Endodermal cell (in vitro differentiated cells): ENCODE measurements at regions not wholly inside any gene's neighbourhood (a gene's known extent, or its start where the extent isn't known, plus 50 kb on each side); places are given as distances from the start of the nearest gene placed in this dataset.

ENCODE experiments used
- DNase-seq: peaks from one replicate; pipeline ENCODE4 v3.0.0-alpha.2; 2017
- H3K27ac ChIP-seq: 2 replicates; pipeline ENCODE4 v1.5.1; 2013; ENCODE audit warnings: mild to moderate bottlenecking, low read depth, low read length, moderate library complexity
- H3K27me3 ChIP-seq: 2 replicates; pipeline ENCODE4 v1.6.1; 2013; ENCODE audit warnings: mild to moderate bottlenecking, low read length, moderate library complexity; ENCODE audit not compliant: insufficient read depth, control insufficient read depth, poor library complexity, severe bottlenecking
- H3K36me3 ChIP-seq: 2 replicates; pipeline ENCODE4 v1.7.0; 2013; ENCODE audit warnings: mild to moderate bottlenecking, low read length, moderate library complexity; ENCODE audit not compliant: control insufficient read depth, insufficient read depth
- H3K4me1 ChIP-seq: one replicate; pipeline ENCODE4 v1.7.0; 2013; ENCODE audit warnings: low read length; ENCODE audit not compliant: control insufficient read depth, insufficient read depth
- H3K4me3 ChIP-seq: 2 replicates; pipeline ENCODE4 v1.5.1; 2013; ENCODE audit warnings: mild to moderate bottlenecking, low read length, moderate library complexity
- H3K9ac ChIP-seq: 2 replicates; pipeline ENCODE4 v1.6.1; 2013; ENCODE audit warnings: mild to moderate bottlenecking, low read length, moderate library complexity; ENCODE audit not compliant: poor library complexity, severe bottlenecking; ENCODE audit errors: extremely low read depth
- H3K9me3 ChIP-seq: 2 replicates; pipeline ENCODE4 v1.6.1; 2013; ENCODE audit warnings: mild to moderate bottlenecking, low read length, moderate library complexity; ENCODE audit not compliant: control insufficient read depth
- H3K27ac Mint-ChIP-seq: 2 replicates; pipeline ENCODE4 v1.8.0; 2020; ENCODE audit warnings: mixed read lengths
- H3K27me3 Mint-ChIP-seq: 2 replicates; pipeline ENCODE4 v1.8.0; 2021; ENCODE audit warnings: mild to moderate bottlenecking, mixed read lengths; ENCODE audit not compliant: insufficient read depth
- H3K36me3 Mint-ChIP-seq: 2 replicates; pipeline ENCODE4 v1.8.0; 2020; ENCODE audit warnings: low read depth, mixed read lengths
- H3K4me1 Mint-ChIP-seq: 2 replicates; pipeline ENCODE4 v1.8.0; 2020; ENCODE audit warnings: mixed read lengths
- H3K4me3 Mint-ChIP-seq: 2 replicates; pipeline ENCODE4 v1.8.0; 2020; ENCODE audit warnings: mild to moderate bottlenecking, moderate library complexity, mixed read lengths
- H3K9me3 Mint-ChIP-seq: 2 replicates; pipeline ENCODE4 v1.8.0; 2020; ENCODE audit warnings: mild to moderate bottlenecking, mixed read lengths
- CTCF ChIP-seq: fragments of 200-600 bp; sonication (generic); conservative IDR thresholded peaks from 2 replicates; pipeline ENCODE4 v1.5.0; 2021; ENCODE audit warnings: antibody characterized with exemption, mild to moderate bottlenecking
- WGBS, 2 experiments: methylation state at CpG; one replicate each; pipeline versions ENCODE4 v1.1.5 to v1.1.7; 2013; ENCODE audit warnings: missing lambda C conversion rate in 2 of 2, mixed read lengths in 1 of 2; ENCODE audit not compliant: insufficient coverage in 1 of 2, insufficient read length in 1 of 2; 5-methylcytosine and 5-hydroxymethylcytosine counted together

- no peak overlapping the region for H3K4me3 Mint-ChIP-seq
- DNase-seq: no peak
Observed at GRCh38 chr5:89597878-89598277, 714.9 kb upstream of the MEF2C start.

GRCh38 chr5:89596821-89597220, 713.8 kb upstream of the MEF2C start:
- H3K4me1 ChIP-seq: no peaks in the 10 kb centered on the region
- H3K9ac ChIP-seq: no peak overlapping the region
- no peak for DNase-seq
- no peak for TF ChIP-seq CTCF
- no peak overlapping the region for H3K4me3 Mint-ChIP-seq
- H3K9me3 Mint-ChIP-seq: peaks cover 2% of the 10 kb centered on the region
- H3K27me3 ChIP-seq: no peaks in the 10 kb centered on the region
- no peaks in the 10 kb centered on the region for H3K9me3 ChIP-seq
- H3K27me3 Mint-ChIP-seq: no peaks in the 10 kb centered on the region
- no peaks in the 10 kb centered on the region for H3K36me3 Mint-ChIP-seq
- H3K4me1 Mint-ChIP-seq: peaks cover 9% of the 10 kb centered on the region
- WGBS, 2 experiments: 86 to 100% methylated on average over 1 of the region's 2 CpGs
- H3K4me3 ChIP-seq: no peak overlapping the region
- no peak overlapping the region for H3K27ac Mint-ChIP-seq
- no peaks in the 10 kb centered on the region for H3K36me3 ChIP-seq
- no peak overlapping the region for H3K27ac ChIP-seq

More at GRCh38 chr5:89597878-89598277, 714.9 kb upstream of the MEF2C start:
- H3K36me3 Mint-ChIP-seq: no peaks in the 10 kb centered on the region
- no peaks in the 10 kb centered on the region for H3K27me3 Mint-ChIP-seq
- no peaks in the 10 kb centered on the region for H3K9me3 Mint-ChIP-seq
- no peaks in the 10 kb centered on the region for H3K27me3 ChIP-seq
- H3K4me1 Mint-ChIP-seq: peaks cover 9% of the 10 kb centered on the region
- 86 to 91% methylated on average over 1 of the region's 1 CpG for WGBS, 2 experiments
- no peak overlapping the region for H3K9ac ChIP-seq
- TF ChIP-seq CTCF: no peak
- H3K9me3 ChIP-seq: no peaks in the 10 kb centered on the region
- no peaks in the 10 kb centered on the region for H3K36me3 ChIP-seq
- H3K4me3 ChIP-seq: no peak overlapping the region
- no peak overlapping the region for H3K27ac Mint-ChIP-seq
- H3K4me1 ChIP-seq: no peaks in the 10 kb centered on the region
- no peak overlapping the region for H3K27ac ChIP-seq

- no peak overlapping the region for H3K27ac Mint-ChIP-seq
- peaks cover 9% of the 10 kb centered on the region for H3K4me1 Mint-ChIP-seq
- H3K4me3 Mint-ChIP-seq: no peak overlapping the region
- 91% methylated on average over 1 of the region's 1 CpG; no CpG with 5 or more reads in 1 of the 2 experiments for WGBS, 2 experiments
- H3K36me3 Mint-ChIP-seq: no peaks in the 10 kb centered on the region
- Histone ChIP-seq H3K4me1 (no peaks in the 10 kb centered on the region), H3K36me3 (no peaks in the 10 kb centered on the region), H3K9ac (no peak overlapping the region), H3K27ac (no peak overlapping the region), H3K9me3 (no peaks in the 10 kb centered on the region), H3K27me3 (no peaks in the 10 kb centered on the region), H3K4me3 (no peak overlapping the region)
- no peak for TF ChIP-seq CTCF
- H3K9me3 Mint-ChIP-seq: peaks cover 15% of the 10 kb centered on the region
- H3K27me3 Mint-ChIP-seq: no peaks in the 10 kb centered on the region
- no peak for DNase-seq
Observed at GRCh38 chr5:89595056-89595455, 712.1 kb upstream of the MEF2C start.
